ENCODE measurements at regions not wholly inside any gene's neighbourhood (a gene's known extent, or its start where the extent isn't known, plus 50 kb on each side); places are given as distances from the start of the nearest gene placed in this dataset.

DNA sequence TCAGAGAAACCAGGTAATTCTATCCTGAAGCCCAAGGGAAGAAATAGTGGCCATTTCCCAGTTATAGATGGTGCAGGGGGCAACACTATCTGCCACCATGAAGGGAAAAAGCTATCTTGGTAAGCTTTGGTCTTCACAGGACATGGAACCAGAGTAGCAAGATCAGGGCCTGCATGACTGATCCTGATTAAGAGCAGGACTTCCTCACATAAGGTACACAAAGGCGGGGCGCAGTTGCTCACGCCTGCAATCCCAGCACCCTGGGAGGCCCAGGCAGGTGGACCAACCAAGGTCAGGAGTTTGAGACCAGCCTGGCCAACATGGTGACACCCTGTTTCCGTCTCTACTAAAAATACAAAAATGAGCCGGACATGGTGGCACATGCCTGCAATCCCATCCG lies 148.4 kb upstream of the USP9X start:
- no peak for FAIRE-seq
- no peak for TF ChIP-seq BRCA1 (IDR thresholded peaks at IDR 0.05; ENCODE audit: low read depth, low read length)
- TF ChIP-seq CREB1 (IDR thresholded peaks at IDR 0.05) = no peak
- no peak for TF ChIP-seq CHD2 (IDR thresholded peaks at IDR 0.05; ENCODE audit: low read length)
- TF ChIP-seq ZNF274 (IDR thresholded peaks at IDR 0.05; ENCODE audit: borderline replicate concordance, extremely low read depth, low read length) = no peak

More for the DNA sequence above, 148.4 kb upstream of the USP9X start:
- no peak overlapping the region for H2BK120ac ChIP-seq (replicated peaks; ENCODE audit: low read depth, low read length)
- no peak overlapping the region for H3K14ac ChIP-seq (ENCODE audit: insufficient read length)
- H3K9ac ChIP-seq (replicated peaks in 1 of 4; ENCODE audit: extremely low read depth in 1 of 4, low read depth in 3 of 4, low read length in 3 of 4) = no peak overlapping the region
- no peaks in the 10 kb centered on the region; a peak in 2 of 7 replicates for H3K4me1 ChIP-seq (replicated peaks in 1 of 4; ENCODE audit: control insufficient read depth in 3 of 4, insufficient read depth in 4 of 4, low read length in 3 of 4)
- H2AFZ ChIP-seq (ENCODE audit: low read length) = no peak overlapping the region
- no peak overlapping the region for H2BK5ac ChIP-seq (ENCODE audit: low read depth, low read length)
- H2BK20ac ChIP-seq (ENCODE audit: low read length) = no peak overlapping the region
- H3K79me1 ChIP-seq (ENCODE audit: low read depth, low read length) = no peaks in the 10 kb centered on the region
- no peak overlapping the region for H3K4me3 ChIP-seq (ENCODE audit: extremely low read depth in 1 of 4, insufficient read depth in 2 of 4, low read depth in 3 of 4, low read length in 4 of 4)
- no peak overlapping the region for H3K23ac ChIP-seq (ENCODE audit: insufficient read length)
- no peak overlapping the region for H3K56ac ChIP-seq (replicated peaks; ENCODE audit: insufficient read length, low read depth, low read length)
- H4K5ac ChIP-seq (ENCODE audit: insufficient read length, low read depth, low read length) = no peak overlapping the region
- no peak for DNase-seq (ENCODE audit: low read depth in 1 of 2, low spot score in 2 of 2)
- H3K27ac ChIP-seq (ENCODE audit: low read depth, low read length) = no peak overlapping the region
- H3K9me3 ChIP-seq (ENCODE audit: insufficient read depth in 2 of 2, low read depth in 1 of 2, low read length in 1 of 2) = no peaks in the 10 kb centered on the region
- H3K4ac ChIP-seq (replicated peaks; ENCODE audit: insufficient read length, low read depth, low read length) = no peak overlapping the region
- WGBS, 2 experiments (ENCODE audit: extremely low coverage in 1 of 2, insufficient coverage in 1 of 2, insufficient read length in 1 of 2, insufficient replicate concordance in 2 of 2, low coverage in 1 of 2, low lambda C conversion rate in 2 of 2, missing lambda C conversion rate in 1 of 2) = 98% methylated on average over 5 of the region's 6 CpGs; no CpG with 5 or more reads in 1 of the 2 experiments
- no peaks in the 10 kb centered on the region for H3K36me3 ChIP-seq (ENCODE audit: control insufficient read depth in 2 of 4, insufficient read depth in 4 of 4, low read length in 3 of 4)
- ChIA-PET CTCF (ENCODE audit: partially characterized antibody) (no interaction called here), POLR2A (ENCODE audit: partially characterized antibody) (no interaction called here)
- no peak overlapping the region for H3K18ac ChIP-seq (ENCODE audit: extremely low read depth, low read length)
- H4K20me1 ChIP-seq (replicated peaks in 1 of 2; ENCODE audit: control insufficient read depth in 1 of 2, insufficient read depth in 2 of 2, low read length in 2 of 2) = no peaks in the 10 kb centered on the region
- no peak overlapping the region for H2AK5ac ChIP-seq (ENCODE audit: low read depth, low read length)
- no peak overlapping the region for H3K4me2 ChIP-seq (ENCODE audit: insufficient read depth in 1 of 2, low read depth in 2 of 2, low read length in 2 of 2)
- H3K27me3 ChIP-seq (replicated peaks in 1 of 4; ENCODE audit: control insufficient read depth in 3 of 4, extremely low read depth in 1 of 4, insufficient read depth in 3 of 4, low read length in 3 of 4) = no peaks in the 10 kb centered on the region
- H3K79me2 ChIP-seq (ENCODE audit: control insufficient read depth in 1 of 2, insufficient read depth in 2 of 2, low read length in 2 of 2) = no peaks in the 10 kb centered on the region
- no peaks in the 10 kb centered on the region for H3K23me2 ChIP-seq (ENCODE audit: low read depth, low read length)
- H4K91ac ChIP-seq (replicated peaks; ENCODE audit: insufficient read length, low read length) = no peak overlapping the region
- H2BK12ac ChIP-seq (ENCODE audit: low read depth, low read length) = no peak overlapping the region
- no peak overlapping the region for H2BK15ac ChIP-seq (ENCODE audit: low read length)
- H4K8ac ChIP-seq (ENCODE audit: extremely low read depth, insufficient read depth, low read length) = no peak overlapping the region

All from H1 (cell line).